MM.1S (cell line): ENCODE measurements at regions not wholly inside any gene's neighbourhood (a gene's known extent, or its start where the extent isn't known, plus 50 kb on each side); places are given as distances from the start of the nearest gene placed in this dataset.

Source experiments
- DNase-seq: peaks from one replicate; pipeline ENCODE4 v3.0.0-alpha.2; 2015
- H2AFZ ChIP-seq: fragments of 300-600 bp; sonication (generic); 2 replicates; pipeline ENCODE4 v1.6.0; 2016; ENCODE audit warnings: antibody characterized with exemption, low read length
- H3F3A ChIP-seq: fragments of 300-600 bp; sonication (generic); 2 replicates; pipeline ENCODE4 v1.6.1; 2016; ENCODE audit warnings: mild to moderate bottlenecking, antibody characterized with exemption, low read length, moderate library complexity, mixed read lengths; ENCODE audit not compliant: insufficient read depth
- H3K27ac ChIP-seq: fragments of 300-600 bp; sonication (generic); 2 replicates; pipeline ENCODE4 v1.5.1; 2016; ENCODE audit warnings: mild to moderate bottlenecking, low read length
- H3K27me3 ChIP-seq: fragments of 300-600 bp; sonication (generic); replicated peaks from 2 replicates; pipeline ENCODE4 v1.6.0; 2016; ENCODE audit warnings: low read length; ENCODE audit not compliant: insufficient read depth
- H3K36me3 ChIP-seq: fragments of 300-600 bp; sonication (generic); replicated peaks from 2 replicates; pipeline ENCODE4 v1.6.1; 2016; ENCODE audit warnings: mild to moderate bottlenecking, low read length, mixed read lengths; ENCODE audit not compliant: insufficient read depth
- H3K4me1 ChIP-seq: fragments of 300-600 bp; sonication (generic); 2 replicates; pipeline ENCODE4 v1.6.1; 2016; ENCODE audit warnings: low read length, mixed read lengths
- H3K4me2 ChIP-seq: fragments of 300-600 bp; sonication (generic); 2 replicates; pipeline ENCODE4 v1.6.0; 2016; ENCODE audit warnings: low read depth, low read length
- H3K4me3 ChIP-seq: fragments of 300-600 bp; sonication (generic); 2 replicates; pipeline ENCODE4 v1.5.1; 2016; ENCODE audit warnings: low read length, mixed read lengths
- H3K79me2 ChIP-seq: fragments of 300-600 bp; sonication (generic); 2 replicates; pipeline ENCODE4 v1.6.1; 2016; ENCODE audit warnings: mixed run types, low read length, mixed read lengths
- H3K9ac ChIP-seq: fragments of 300-600 bp; sonication (generic); 2 replicates; pipeline ENCODE4 v1.6.1; 2016; ENCODE audit warnings: low read length, mixed read lengths
- H3K9me2 ChIP-seq: fragments of 300-600 bp; sonication (generic); replicated peaks from 2 replicates; pipeline ENCODE4 v1.6.1; 2016; ENCODE audit warnings: mild to moderate bottlenecking, low read length, mixed read lengths; ENCODE audit not compliant: insufficient read depth
- H3K9me3 ChIP-seq: fragments of 300-600 bp; sonication (generic); replicated peaks from 2 replicates; pipeline ENCODE4 v1.6.1; 2016; ENCODE audit warnings: mild to moderate bottlenecking, low read length, mixed read lengths; ENCODE audit not compliant: insufficient read depth
- H4K20me1 ChIP-seq: fragments of 300-600 bp; sonication (generic); 2 replicates; pipeline ENCODE4 v1.6.1; 2016; ENCODE audit warnings: mild to moderate bottlenecking, low read length, moderate library complexity, mixed read lengths; ENCODE audit not compliant: insufficient read depth
- CTCF ChIP-seq: fragments of 300-600 bp; sonication (generic); IDR thresholded peaks from 2 replicates; pipeline ENCODE4 v1.5.1; 2016; ENCODE audit warnings: antibody characterized with exemption, low read length, mixed read lengths
- EZH2 ChIP-seq: fragments of 300-600 bp; sonication (generic); optimal IDR thresholded peaks from 2 replicates; pipeline ENCODE3; 2017; ENCODE audit warnings: low read depth, mild to moderate bottlenecking, antibody characterized with exemption, low read length, mixed read lengths
- EZH2phosphoT487 ChIP-seq: fragments of 300-600 bp; sonication (generic); IDR thresholded peaks from 2 replicates; pipeline ENCODE4 v1.6.1; 2018; ENCODE audit warnings: antibody characterized with exemption, low read length

DNA sequence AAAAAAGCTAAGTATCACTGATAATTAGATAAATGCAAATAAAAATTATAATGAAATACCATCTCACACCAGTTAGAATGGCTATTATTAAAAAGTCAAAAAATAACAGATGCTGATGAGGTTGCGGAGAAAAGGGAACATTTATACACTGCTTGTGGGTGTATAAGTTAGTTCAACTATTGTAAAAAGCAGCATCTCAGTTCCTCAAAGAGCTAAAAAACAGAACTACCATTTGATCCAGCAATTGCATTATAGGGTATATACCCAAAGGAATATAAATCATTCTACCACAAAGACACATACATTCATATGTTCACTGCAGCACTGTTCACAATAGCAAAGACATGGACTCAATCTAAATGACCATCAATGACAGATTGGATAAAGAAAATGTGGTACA, 120.3 kb upstream of the ZBED5 start:
- no peaks in the 10 kb centered on the region for H3K4me1 ChIP-seq
- H3K4me2 ChIP-seq, result no peak overlapping the region
- no peak overlapping the region for H3K27ac ChIP-seq
- TF ChIP-seq CTCF, result no peak
- TF ChIP-seq EZH2, result no peak
- TF ChIP-seq EZH2phosphoT487, result no peak
- no peaks in the 10 kb centered on the region for H3K9me3 ChIP-seq
- no peaks in the 10 kb centered on the region for H3K9me2 ChIP-seq
- H3F3A ChIP-seq, result no peaks in the 10 kb centered on the region
- no peaks in the 10 kb centered on the region for H3K36me3 ChIP-seq
- H3K4me3 ChIP-seq, result no peak overlapping the region
- H4K20me1 ChIP-seq, result no peaks in the 10 kb centered on the region
- no peaks in the 10 kb centered on the region for H3K27me3 ChIP-seq
- no peak overlapping the region for H2AFZ ChIP-seq
- no peaks in the 10 kb centered on the region for H3K79me2 ChIP-seq
- DNase-seq, result no peak
- H3K9ac ChIP-seq, result no peak overlapping the region

DNA sequence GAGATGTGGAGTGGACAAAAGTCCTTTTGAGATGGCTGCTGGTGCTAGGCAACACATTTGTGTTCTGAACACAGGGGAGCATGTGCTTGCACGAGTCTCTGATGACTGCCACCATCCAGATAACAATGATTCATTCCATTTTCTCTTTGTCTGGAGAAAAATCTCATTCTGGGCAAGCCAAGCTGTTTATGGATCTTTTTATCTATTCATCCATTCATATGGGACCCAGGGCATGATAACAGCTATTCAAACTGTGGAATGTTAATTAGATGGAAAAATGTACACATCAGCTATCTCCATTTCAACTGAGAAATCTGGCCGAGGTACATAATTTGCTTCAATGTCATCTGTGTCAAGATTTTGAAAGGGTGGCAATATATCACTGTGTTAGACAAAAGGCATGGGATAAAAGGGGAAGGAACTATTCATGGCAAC, 117.5 kb upstream of the ZBED5 start:
- no peak overlapping the region for H3K9ac ChIP-seq
- no peaks in the 10 kb centered on the region for H3K4me1 ChIP-seq
- H3K36me3 ChIP-seq, result no peaks in the 10 kb centered on the region
- H3K79me2 ChIP-seq, result no peaks in the 10 kb centered on the region
- no peak overlapping the region for H3K27ac ChIP-seq
- no peaks in the 10 kb centered on the region for H4K20me1 ChIP-seq
- DNase-seq, result no peak
- no peak overlapping the region for H3K4me2 ChIP-seq
- no peak overlapping the region for H2AFZ ChIP-seq
- H3K27me3 ChIP-seq, result no peaks in the 10 kb centered on the region
- no peaks in the 10 kb centered on the region for H3K9me3 ChIP-seq
- H3K4me3 ChIP-seq, result no peak overlapping the region
- no peaks in the 10 kb centered on the region for H3F3A ChIP-seq
- TF ChIP-seq CTCF (no peak), EZH2 (no peak), EZH2phosphoT487 (no peak)
- no peaks in the 10 kb centered on the region for H3K9me2 ChIP-seq

DNA sequence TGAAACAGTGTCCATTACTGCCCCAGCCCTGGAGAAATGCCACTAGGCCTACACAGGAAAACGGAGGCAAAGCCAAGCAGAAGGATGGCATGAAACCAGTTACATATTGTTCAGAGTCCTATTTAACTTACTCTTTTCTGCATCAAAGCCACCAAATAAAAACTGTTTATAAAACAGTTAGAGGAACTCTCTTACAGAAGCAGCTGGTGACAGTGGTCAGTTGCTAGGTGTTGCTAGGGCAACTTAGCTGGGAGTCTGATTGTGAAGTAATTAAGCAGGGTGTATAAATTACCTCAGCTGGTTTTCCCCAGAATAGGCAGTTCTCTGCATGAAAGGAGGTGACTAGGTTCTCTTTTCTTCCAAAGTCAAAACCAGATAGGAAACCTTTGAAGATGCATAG, 115.6 kb upstream of the ZBED5 start:
- Histone ChIP-seq H3K4me1 (no peaks in the 10 kb centered on the region), H3K4me3 (no peak overlapping the region), H3K9me3 (no peaks in the 10 kb centered on the region), H3K4me2 (no peak overlapping the region), H2AFZ (no peak overlapping the region), H3K79me2 (no peaks in the 10 kb centered on the region), H3K9me2 (no peaks in the 10 kb centered on the region), H3K36me3 (no peaks in the 10 kb centered on the region), H3K9ac (no peak overlapping the region), H3K27ac (no peak overlapping the region), H3K27me3 (no peaks in the 10 kb centered on the region), H3F3A (no peaks in the 10 kb centered on the region), H4K20me1 (no peaks in the 10 kb centered on the region)
- TF ChIP-seq CTCF, result no peak
- TF ChIP-seq EZH2phosphoT487, result no peak
- TF ChIP-seq EZH2, result no peak
- no peak for DNase-seq
